GM12878 (cell line): ENCODE measurements at regions not wholly inside any gene's neighbourhood (a gene's known extent, or its start where the extent isn't known, plus 50 kb on each side); places are given as distances from the start of the nearest gene placed in this dataset.

Experiments used
- ATAC-seq: fragments of 200-7000 bp; cut with Tn5 transposase; 3 replicates; pipeline ENCODE4 v1.9.1; 2020; ENCODE audit warnings: mild to moderate bottlenecking, moderate library complexity
- BruUV-seq: library from RNA; stranded (reverse); fragments of 400-500 nt; replicated peaks from 2 replicates; lab custom pipeline; 2021; lab: Mats Ljungman, UMichigan
- CTCF ChIA-PET: fragments of 300-600 bp; sonication (Branson Sonifier 250); formaldehyde crosslinking; extraction: SDS; loops from one replicate; lab custom pipeline; 2021; ENCODE audit warnings: inconsistent platforms; lab: Yijun Ruan, JAX
- POLR2A ChIA-PET: fragments of 350-600 bp; formaldehyde crosslinking; extraction: SDS; loops from one replicate; lab custom pipeline; 2021; ENCODE audit warnings: inconsistent platforms; lab: Charles Lee
- RAD21 ChIA-PET: fragments of 300-600 bp; sonication (Branson Sonifier 250); formaldehyde crosslinking; loops from one replicate; lab custom pipeline; 2023; ENCODE audit warnings: antibody characterized with exemption; ENCODE audit not compliant: unreplicated experiment; lab: Charles Lee
- SMC1A ChIA-PET: fragments of 300-600 bp; sonication (Branson Sonifier 250); formaldehyde crosslinking; loops from one replicate; lab custom pipeline; 2023; ENCODE audit not compliant: unreplicated experiment, uncharacterized antibody; lab: Charles Lee
- DNase-seq: peaks from one replicate; pipeline ENCODE4 v3.0.0-alpha.2; 2011; ENCODE audit warnings: low read depth, low spot score
- FAIRE-seq: peaks from 3 replicates; lab custom pipeline; 2011; peaks lifted over from hg19 to GRCh38; lab: Jason Lieb, UNC
- H2AFZ ChIP-seq: 2 replicates; pipeline ENCODE4 v1.6.0; 2011; ENCODE audit warnings: low read depth, low read length, control low read depth; ENCODE audit not compliant: control insufficient read depth
- H3K27ac ChIP-seq: 2 replicates; pipeline ENCODE4 v1.5.1; 2011; ENCODE audit warnings: control low read depth; ENCODE audit not compliant: control insufficient read depth, insufficient read depth
- H3K27me3 ChIP-seq, 2 experiments: replicated peaks in 1 of 2; 2 replicates each; pipeline versions ENCODE4 v1.6.0 to v1.6.1; 2011; ENCODE audit warnings: low read length in 1 of 2; ENCODE audit not compliant: control insufficient read depth in 2 of 2, insufficient read depth in 2 of 2
- H3K36me3 ChIP-seq, 2 experiments: 2 replicates each; pipeline ENCODE4 v1.5.1; 2011; ENCODE audit warnings: low read length in 1 of 2; ENCODE audit not compliant: control insufficient read depth in 2 of 2, insufficient read depth in 2 of 2
- H3K4me1 ChIP-seq: 2 replicates; pipeline ENCODE4 v1.6.1; 2011; ENCODE audit warnings: mild to moderate bottlenecking, low read length, moderate library complexity, mixed read lengths; ENCODE audit not compliant: control insufficient read depth, insufficient read depth
- H3K4me2 ChIP-seq: 2 replicates; pipeline ENCODE4 v1.6.0; 2011; ENCODE audit warnings: control low read depth; ENCODE audit not compliant: control insufficient read depth, insufficient read depth
- H3K4me3 ChIP-seq: fragments of 200-600 bp; sonication (generic); 2 replicates; pipeline ENCODE4 v1.5.1; 2016
- H3K79me2 ChIP-seq: 2 replicates; pipeline ENCODE4 v1.6.0; 2011; ENCODE audit warnings: low read length; ENCODE audit not compliant: control insufficient read depth, insufficient read depth
- H3K9ac ChIP-seq: 2 replicates; pipeline ENCODE4 v1.8.0; 2011; ENCODE audit warnings: low read length, control low read depth, mixed read lengths; ENCODE audit not compliant: control insufficient read depth, insufficient read depth
- H3K9me3 ChIP-seq: replicated peaks from 3 replicates; pipeline ENCODE4 v1.5.1; 2011; ENCODE audit warnings: mild to moderate bottlenecking, low read length; ENCODE audit not compliant: control insufficient read depth, insufficient read depth
- H4K20me1 ChIP-seq: 2 replicates; pipeline ENCODE4 v1.6.0; 2011; ENCODE audit not compliant: control insufficient read depth, insufficient read depth
- BCL11A ChIP-seq: IDR thresholded peaks from 2 replicates; pipeline ENCODE4 v1.6.1; 2011; ENCODE audit warnings: low read depth, low read length
- CHD2 ChIP-seq: IDR thresholded peaks from 2 replicates; pipeline ENCODE4 v1.6.1; 2011; ENCODE audit warnings: low read depth, low read length, improper control_type of control experiment, borderline replicate concordance
- IRF3 ChIP-seq: fragments of 450-650 bp; IDR thresholded peaks from 2 replicates; pipeline ENCODE4 v1.6.1; 2014; ENCODE audit warnings: mild to moderate bottlenecking
- JUND ChIP-seq: IDR thresholded peaks from 2 replicates; pipeline ENCODE4 v1.6.1; 2012; ENCODE audit warnings: low read depth, mild to moderate bottlenecking, low read length, improper control_type of control experiment, moderate library complexity
- LARP7 ChIP-seq: fragments of 450-650 bp; IDR thresholded peaks from 2 replicates; pipeline ENCODE4 v1.6.1; 2017; ENCODE audit warnings: mild to moderate bottlenecking
- MXI1 ChIP-seq: fragments of 150-350 bp; IDR thresholded peaks from 2 replicates; pipeline ENCODE4 v1.6.1; 2011; ENCODE audit warnings: low read depth, mild to moderate bottlenecking, inconsistent platforms, low read length, improper control_type of control experiment
- PAX8 ChIP-seq: fragments of 450-650 bp; IDR thresholded peaks from 2 replicates; pipeline ENCODE4 v1.6.1; 2017; ENCODE audit warnings: mild to moderate bottlenecking, moderate library complexity
- POLR2AphosphoS5 ChIP-seq: IDR thresholded peaks from 2 replicates; pipeline ENCODE4 v1.6.1; 2011; ENCODE audit warnings: mild to moderate bottlenecking, low read length, inconsistent platforms
- RB1 ChIP-seq: fragments of 450-650 bp; formaldehyde crosslinking; IDR thresholded peaks from 2 replicates; pipeline ENCODE4 v1.6.1; 2017; ENCODE audit warnings: mild to moderate bottlenecking, borderline replicate concordance
- RCOR1 ChIP-seq: conservative IDR thresholded peaks from 2 replicates; pipeline ENCODE4 v1.6.1; 2012; ENCODE audit warnings: low read depth, low read length, improper control_type of control experiment
- RELA ChIP-seq: fragments of 450-650 bp; IDR thresholded peaks from 2 replicates; pipeline ENCODE4 v1.8.0; 2014; ENCODE audit warnings: borderline replicate concordance; ENCODE audit not compliant: partially characterized antibody
- RUNX3 ChIP-seq: IDR thresholded peaks from 2 replicates; pipeline ENCODE4 v1.6.1; 2012; ENCODE audit warnings: low read length, inconsistent platforms
- SMAD1 ChIP-seq: fragments of 450-650 bp; IDR thresholded peaks from 2 replicates; pipeline ENCODE4 v1.6.1; 2018; ENCODE audit warnings: mild to moderate bottlenecking, low read depth; ENCODE audit not compliant: partially characterized antibody
- SMAD5 ChIP-seq: IDR thresholded peaks from 2 replicates; pipeline ENCODE4 v1.6.1; 2016; ENCODE audit warnings: antibody characterized with exemption, low read depth
- USF1 ChIP-seq: IDR thresholded peaks from 2 replicates; pipeline ENCODE4 v1.6.1; 2011; ENCODE audit warnings: borderline replicate concordance, low read depth, mild to moderate bottlenecking, moderate library complexity, mixed read lengths, low read length; ENCODE audit not compliant: insufficient read depth; ENCODE audit errors: extremely low read length
- ZBTB40 ChIP-seq: fragments of 450-650 bp; IDR thresholded peaks from 2 replicates; pipeline ENCODE4 v1.6.1; 2016; ENCODE audit warnings: mild to moderate bottlenecking, moderate library complexity, borderline replicate concordance
- ZNF384 ChIP-seq: IDR thresholded peaks from 2 replicates; pipeline ENCODE4 v1.6.1; 2012; ENCODE audit warnings: low read depth, mild to moderate bottlenecking, low read length, improper control_type of control experiment, borderline replicate concordance
- WGBS: methylation state at CpG from one replicate; pipeline ENCODE4 v1.1.6; 2016; ENCODE audit warnings: low lambda C conversion rate; ENCODE audit not compliant: insufficient replicate concordance, insufficient coverage; ENCODE audit errors: missing lambda C conversion rate; 5-methylcytosine and 5-hydroxymethylcytosine counted together
- in situ Hi-C: fragments of 300-500 bp; cut with MboI; formaldehyde crosslinking; loops from 9 replicates; pipeline ENCODE4 v1.14.3; 2018; ENCODE audit warnings: mixed read lengths
- intact Hi-C: fragments of 100-400 bp; cut with micrococcal nuclease; formaldehyde crosslinking; loops from one replicate; pipeline ENCODE4 v1.14.2; 2022; ENCODE audit not compliant: unreplicated experiment

- TF ChIP-seq RB1, result no peak
- TF ChIP-seq IRF3, result no peak
- TF ChIP-seq ZNF384, result no peak
- TF ChIP-seq RUNX3, result no peak
Observed at GRCh38 chr14:40099316-40099715, 667.1 kb upstream of the FBXO33 start (continued).

- Histone ChIP-seq H3K4me2 (no peak overlapping the region), H4K20me1 (no peaks in the 10 kb centered on the region), H3K27ac (no peak overlapping the region), H3K27me3 (no peaks in the 10 kb centered on the region), H3K4me3 (no peak overlapping the region), H3K9ac (no peak overlapping the region), H3K9me3 (no peaks in the 10 kb centered on the region), H3K79me2 (no peaks in the 10 kb centered on the region), H3K36me3 (no peaks in the 10 kb centered on the region), H3K4me1 (no peaks in the 10 kb centered on the region), H2AFZ (no peak overlapping the region)
- ChIA-PET RAD21 (no interaction called here), POLR2A (no interaction called here), CTCF (no interaction called here), SMC1A (no interaction called here)
- WGBS, result 69% methylated on average over 3 of the region's 3 CpGs
- no peak for DNase-seq
- no TSS peak for BruUV-seq
- in situ Hi-C loops, result no loop called here
- intact Hi-C loops, result no loop called here
- FAIRE-seq, result no peak
- ATAC-seq, result no peak
- TF ChIP-seq SMAD5 (no peak), SMAD1 (no peak), PAX8 (no peak), CHD2 (no peak), POLR2AphosphoS5 (no peak), BCL11A (no peak), RELA (no peak), USF1 (no peak), JUND (no peak), RCOR1 (no peak), LARP7 (no peak), MXI1 (no peak), ZBTB40 (no peak)
Observed at GRCh38 chr14:40098468-40098867, 666.2 kb upstream of the FBXO33 start.
